HG03378 (cell line): ENCODE measurements at regions not wholly inside any gene's neighbourhood (a gene's known extent, or its start where the extent isn't known, plus 50 kb on each side); places are given as distances from the start of the nearest gene placed in this dataset.

Experiments used
- ATAC-seq: cut with Tn5 transposase; IDR thresholded peaks from one replicate; pipeline ENCODE4 v1.9.1; 2021; ENCODE audit warnings: mild to moderate bottlenecking, moderate library complexity; ENCODE audit not compliant: unreplicated experiment

GRCh38 chr1:238161955-238162354, 271.2 kb upstream of the ZP4 start:
- ATAC-seq: no peak

GRCh38 chr1:238153939-238154338, 263.2 kb upstream of the ZP4 start:
- ATAC-seq: no peak

GRCh38 chr1:238153253-238153652, 262.5 kb upstream of the ZP4 start:
- no peak for ATAC-seq

- no peak for ATAC-seq
Measured at GRCh38 chr1:238152119-238152518, 261.4 kb upstream of the ZP4 start.

GRCh38 chr1:238143038-238143437, 252.3 kb upstream of the ZP4 start:
- no peak for ATAC-seq

- ATAC-seq: no peak
Measured at GRCh38 chr1:238141353-238141752, 250.6 kb upstream of the ZP4 start.

- ATAC-seq: no peak
Measured at GRCh38 chr1:238139713-238140112, 249.0 kb upstream of the ZP4 start.

- ATAC-seq: no peak
Measured at GRCh38 chr1:238138059-238138626, 247.4 kb upstream of the ZP4 start.

GRCh38 chr1:238135708-238136664, 245.3 kb upstream of the ZP4 start:
- no peak for ATAC-seq

- no peak for ATAC-seq
Measured at GRCh38 chr1:238129677-238130076, 239.0 kb upstream of the ZP4 start.

GRCh38 chr1:238123201-238123600, 232.5 kb upstream of the ZP4 start:
- ATAC-seq: no peak

- no peak for ATAC-seq
Measured at GRCh38 chr1:238119861-238120260, 229.1 kb upstream of the ZP4 start.

- ATAC-seq: no peak
Measured at GRCh38 chr1:238119060-238119459, 228.3 kb upstream of the ZP4 start.

- no peak for ATAC-seq
Measured at GRCh38 chr1:238115852-238116251, 225.1 kb upstream of the ZP4 start.

GRCh38 chr1:238112952-238113621, 222.4 kb upstream of the ZP4 start:
- no peak for ATAC-seq

- ATAC-seq: no peak
Measured at GRCh38 chr1:238111516-238111915, 220.8 kb upstream of the ZP4 start.

GRCh38 chr1:238111081-238111480, 220.4 kb upstream of the ZP4 start:
- no peak for ATAC-seq

- no peak for ATAC-seq
Measured at GRCh38 chr1:238108417-238108816, 217.7 kb upstream of the ZP4 start.

GRCh38 chr1:238107322-238107721, 216.6 kb upstream of the ZP4 start:
- no peak for ATAC-seq

- no peak for ATAC-seq
Measured at GRCh38 chr1:238104752-238105151, 214.0 kb upstream of the ZP4 start.

- no peak for ATAC-seq
Measured at GRCh38 chr1:238101923-238102322, 211.2 kb upstream of the ZP4 start.

- ATAC-seq: no peak
Measured at GRCh38 chr1:238099871-238100270, 209.1 kb upstream of the ZP4 start.
